Activated T-helper 2 cell treated with anti-CD3 and anti-CD28 coated beads, Interferon-gamma antibody, Interleukin-2, Interleukin-4, amounts not matched to agents 10 μg/mL and 5 μg/mL and 100 μg/mL, durations not matched to agents 14 hours and 24 hours and 36 hours (primary cell): ENCODE measurements at regions not wholly inside any gene's neighbourhood (a gene's known extent, or its start where the extent isn't known, plus 50 kb on each side); places are given as distances from the start of the nearest gene placed in this dataset.
"Not testable (repeated sequence)": the region's sequence is repeated elsewhere in the genome, so short reads cannot be mapped to it uniquely, and the experiment has no call there.

Experiments
- DNase-seq: peaks from one replicate; pipeline ENCODE4 v3.0.0; 2021; ENCODE audit warnings: low spot score
- H3K27ac Mint-ChIP-seq: one replicate; pipeline ENCODE4 v1.8.0; 2021; ENCODE audit warnings: mixed read lengths
- H3K27me3 Mint-ChIP-seq: one replicate; pipeline ENCODE4 v1.8.0; 2021; ENCODE audit warnings: low read depth, mixed read lengths
- H3K36me3 Mint-ChIP-seq: one replicate; pipeline ENCODE4 v1.8.0; 2021; ENCODE audit warnings: low read depth, mixed read lengths
- H3K4me1 Mint-ChIP-seq: one replicate; pipeline ENCODE4 v1.8.0; 2021; ENCODE audit warnings: low read depth, mixed read lengths
- H3K4me3 Mint-ChIP-seq: one replicate; pipeline ENCODE4 v1.8.0; 2021; ENCODE audit warnings: low read depth, mild to moderate bottlenecking, moderate library complexity, mixed read lengths
- H3K9me3 Mint-ChIP-seq: one replicate; pipeline ENCODE4 v1.8.0; 2021; ENCODE audit warnings: mixed read lengths
- intact Hi-C: fragments of 100-400 bp; cut with micrococcal nuclease; formaldehyde crosslinking; loops from one replicate; pipeline ENCODE4 v1.15.1; 2023

GRCh38 chr6:82521861-82522260 is 158.2 kb downstream of the TPBG start:
- H3K27ac Mint-ChIP-seq, result no peak overlapping the region
- H3K36me3 Mint-ChIP-seq, result no peaks in the 10 kb centered on the region
- H3K27me3 Mint-ChIP-seq, result no peaks in the 10 kb centered on the region
- intact Hi-C loops, result no loop called here
- no peak for DNase-seq
- H3K4me3 Mint-ChIP-seq, result no peak overlapping the region
- no peaks in the 10 kb centered on the region for H3K4me1 Mint-ChIP-seq
- H3K9me3 Mint-ChIP-seq, result no peaks in the 10 kb centered on the region

DNA sequence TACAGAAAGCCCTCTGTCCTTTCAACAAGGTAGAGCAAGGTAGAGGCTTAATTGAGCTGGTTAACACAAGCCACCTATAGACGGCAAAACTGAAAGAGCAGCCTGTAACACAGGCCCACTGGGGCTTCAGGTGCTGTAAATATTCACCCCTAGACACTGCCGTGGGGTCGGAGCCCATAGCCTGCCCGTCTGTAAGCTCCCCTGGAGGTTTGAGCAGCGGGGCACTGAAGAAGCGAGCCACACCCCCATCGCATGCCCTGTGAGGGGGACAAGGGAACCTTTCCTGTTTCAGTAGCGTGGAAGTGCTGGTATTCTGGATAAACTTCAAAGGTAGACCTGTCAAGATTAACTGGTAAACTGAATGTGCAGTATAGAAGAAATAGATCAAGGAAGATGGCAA is 160.4 kb downstream of the TPBG start:
- no peak overlapping the region for H3K4me3 Mint-ChIP-seq
- no peaks in the 10 kb centered on the region for H3K27me3 Mint-ChIP-seq
- intact Hi-C loops, result no loop called here
- H3K4me1 Mint-ChIP-seq, result no peaks in the 10 kb centered on the region
- no peak overlapping the region for H3K27ac Mint-ChIP-seq
- no peak for DNase-seq
- H3K36me3 Mint-ChIP-seq, result no peaks in the 10 kb centered on the region
- H3K9me3 Mint-ChIP-seq, result no peaks in the 10 kb centered on the region

DNA sequence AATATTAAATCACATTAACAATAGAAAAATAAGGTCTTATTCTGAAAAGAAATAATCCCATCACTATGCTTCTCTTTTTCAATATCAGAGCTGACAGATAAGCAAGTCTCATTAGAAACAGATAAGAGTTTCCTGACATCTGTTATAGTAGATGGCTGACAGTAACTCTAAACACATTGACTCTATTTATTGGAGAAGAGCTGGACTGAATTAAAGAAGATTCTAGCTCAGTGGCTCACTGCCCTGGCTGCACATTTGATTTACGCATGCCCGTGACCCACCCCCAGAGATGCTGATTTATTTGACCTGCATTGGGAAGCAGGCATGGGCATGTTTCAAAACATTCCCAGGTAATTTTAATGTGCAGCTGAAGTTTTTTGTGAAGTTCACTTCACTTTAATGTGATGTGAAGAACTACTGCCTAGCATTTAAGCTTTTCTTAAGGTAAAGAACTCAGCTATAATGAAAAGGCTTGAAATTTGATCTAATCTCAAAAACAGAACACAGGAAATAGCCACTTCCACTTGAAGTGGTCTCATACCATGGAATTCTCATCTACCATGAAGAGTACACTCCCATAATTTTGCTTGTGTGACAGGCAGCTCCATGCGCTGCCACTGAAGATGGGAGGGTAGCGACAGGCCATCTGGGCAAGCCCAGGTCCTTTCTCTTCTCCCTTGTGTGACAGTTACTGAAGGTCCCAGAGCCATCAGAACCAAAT is 162.3 kb downstream of the TPBG start:
- intact Hi-C loops, result no loop called here
- H3K4me1 Mint-ChIP-seq, result no peaks in the 10 kb centered on the region
- no peaks in the 10 kb centered on the region for H3K36me3 Mint-ChIP-seq
- no peak for DNase-seq
- H3K27ac Mint-ChIP-seq, result no peak overlapping the region
- H3K9me3 Mint-ChIP-seq, result no peaks in the 10 kb centered on the region
- no peak overlapping the region for H3K4me3 Mint-ChIP-seq
- H3K27me3 Mint-ChIP-seq, result no peaks in the 10 kb centered on the region

DNA sequence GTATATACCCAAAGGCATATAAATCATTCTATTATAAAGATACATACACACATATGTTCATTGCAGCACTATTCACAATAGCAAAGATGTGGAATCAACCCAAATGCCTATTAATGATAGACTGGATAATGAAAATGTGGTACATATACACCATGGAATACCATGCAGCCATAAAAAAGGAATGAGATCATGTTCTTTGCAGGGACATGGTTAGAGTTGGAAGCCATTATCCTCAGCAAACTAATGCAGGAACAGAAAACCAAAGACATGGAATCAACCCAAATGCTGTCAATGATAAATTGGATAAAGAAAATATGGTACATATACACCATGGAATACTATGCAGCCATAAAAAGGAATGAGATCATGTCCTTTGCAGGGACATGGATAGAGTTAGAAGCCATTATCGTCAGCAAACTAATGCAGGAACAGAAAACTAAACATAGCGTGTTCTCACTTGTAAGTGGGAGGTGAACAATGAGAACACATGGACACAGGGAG is 166.4 kb downstream of the TPBG start:
- intact Hi-C loops, H3K4me3 Mint-ChIP-seq, H3K27me3 Mint-ChIP-seq, H3K4me1 Mint-ChIP-seq, H3K27ac Mint-ChIP-seq, H3K9me3 Mint-ChIP-seq, H3K36me3 Mint-ChIP-seq, DNase-seq: not testable (repeated sequence)

DNA sequence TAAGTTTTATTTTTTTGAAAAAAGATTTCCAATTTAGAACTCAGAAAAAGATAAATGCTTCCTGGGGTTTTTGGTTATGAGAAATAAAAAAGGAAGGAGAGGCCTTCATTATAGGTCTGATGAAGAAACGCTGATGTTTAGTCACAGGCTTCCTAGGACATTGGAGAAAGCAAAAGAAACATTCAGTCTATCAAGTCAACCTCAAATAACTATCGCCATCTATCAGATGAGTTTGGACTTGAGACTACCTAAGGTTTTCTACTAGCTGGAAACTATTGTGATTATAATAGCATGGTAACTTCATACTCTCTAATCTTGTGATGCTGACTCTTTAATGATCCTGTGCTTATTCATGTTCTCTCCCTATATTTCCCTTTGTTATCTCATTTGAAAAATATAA is 171.3 kb downstream of the TPBG start:
- peaks cover 2% of the 10 kb centered on the region for H3K27me3 Mint-ChIP-seq
- DNase-seq, result no peak
- no peak overlapping the region for H3K4me3 Mint-ChIP-seq
- no peaks in the 10 kb centered on the region for H3K9me3 Mint-ChIP-seq
- no peaks in the 10 kb centered on the region for H3K4me1 Mint-ChIP-seq
- H3K27ac Mint-ChIP-seq, result no peak overlapping the region
- intact Hi-C loops, result no loop called here
- no peaks in the 10 kb centered on the region for H3K36me3 Mint-ChIP-seq

- intact Hi-C loops, result not testable (repeated sequence)
- H3K9me3 Mint-ChIP-seq, result peaks cover 14% of the 10 kb centered on the region
These were observed 185.9 kb downstream of the TPBG start for GRCh38 chr6:82549480-82549879.

GRCh38 chr6:82551311-82551710 is 187.7 kb downstream of the TPBG start:
- DNase-seq, H3K36me3 Mint-ChIP-seq, H3K9me3 Mint-ChIP-seq, H3K4me3 Mint-ChIP-seq, H3K27me3 Mint-ChIP-seq, H3K4me1 Mint-ChIP-seq, H3K27ac Mint-ChIP-seq, intact Hi-C loops: not testable (repeated sequence)

More at GRCh38 chr6:82549480-82549879, 185.9 kb downstream of the TPBG start:
- H3K4me3 Mint-ChIP-seq, DNase-seq, H3K27ac Mint-ChIP-seq, H3K4me1 Mint-ChIP-seq, H3K36me3 Mint-ChIP-seq, H3K27me3 Mint-ChIP-seq: not testable (repeated sequence)

- Mint-ChIP-seq H3K27me3 (no peaks in the 10 kb centered on the region), H3K27ac (no peak overlapping the region), H3K4me3 (no peak overlapping the region), H3K36me3 (no peaks in the 10 kb centered on the region), H3K4me1 (no peaks in the 10 kb centered on the region), H3K9me3 (peaks cover 7% of the 10 kb centered on the region)
- intact Hi-C loops, result no loop called here
- DNase-seq, result no peak
These were observed 188.2 kb downstream of the TPBG start for GRCh38 chr6:82551831-82552230.

DNA sequence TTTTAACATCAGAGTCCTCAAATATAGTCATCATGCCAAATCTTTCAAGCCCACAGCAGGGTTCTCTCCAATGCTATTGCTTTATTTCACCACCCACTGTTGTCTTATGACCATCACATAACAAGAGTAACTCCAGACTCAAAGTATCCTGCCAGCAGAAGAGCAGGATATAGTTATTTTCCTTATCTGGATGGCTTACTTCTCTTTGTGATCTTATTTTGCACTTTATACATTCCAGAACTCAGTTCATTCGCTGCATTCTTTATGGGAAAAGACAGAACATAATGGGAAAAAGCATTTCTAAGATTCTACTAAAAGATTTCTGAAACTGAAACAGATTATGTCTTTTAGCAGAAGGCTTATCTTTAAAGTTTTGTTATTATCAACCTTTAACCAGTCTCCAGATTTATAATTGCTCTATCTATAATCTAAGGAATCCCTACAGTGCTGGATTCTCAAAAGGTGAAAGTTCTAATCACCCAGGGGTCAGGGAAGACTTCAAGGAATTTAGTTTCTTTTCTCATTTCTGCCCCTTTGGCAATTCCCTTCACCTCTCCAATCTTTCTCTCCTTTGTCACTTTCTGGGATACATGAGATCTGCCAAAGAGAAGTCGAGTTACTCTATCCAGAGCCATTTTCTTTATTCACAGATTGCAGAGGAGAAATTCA is 190.4 kb downstream of the TPBG start:
- no peak for DNase-seq
- Mint-ChIP-seq H3K4me3 (no peak overlapping the region), H3K27ac (no peak overlapping the region), H3K27me3 (no peaks in the 10 kb centered on the region), H3K4me1 (no peaks in the 10 kb centered on the region), H3K36me3 (no peaks in the 10 kb centered on the region), H3K9me3 (peaks cover 7% of the 10 kb centered on the region)
- intact Hi-C loops, result no loop called here

DNA sequence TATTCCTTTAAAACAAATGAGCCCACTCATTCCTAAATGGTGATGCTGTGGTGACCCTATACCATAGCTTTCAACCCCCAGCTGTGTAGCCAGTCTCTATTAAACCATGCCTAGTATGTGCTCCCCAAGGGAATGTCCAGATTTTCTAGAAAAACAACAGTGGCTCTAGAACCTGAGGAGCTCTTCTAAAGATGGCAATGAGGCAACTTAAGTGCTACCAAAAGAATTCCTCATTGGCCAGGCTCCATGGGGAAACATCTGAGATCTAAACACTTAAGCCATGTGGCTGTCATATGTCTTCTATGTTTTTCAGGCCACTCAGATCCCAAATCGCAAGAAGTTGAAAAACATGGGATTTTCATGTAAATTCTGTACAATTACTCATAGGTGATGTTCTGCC is 191.0 kb downstream of the TPBG start:
- Mint-ChIP-seq H3K4me1 (no peaks in the 10 kb centered on the region), H3K4me3 (no peak overlapping the region), H3K9me3 (peaks cover 7% of the 10 kb centered on the region), H3K27ac (no peak overlapping the region), H3K27me3 (no peaks in the 10 kb centered on the region), H3K36me3 (no peaks in the 10 kb centered on the region)
- DNase-seq, result no peak
- intact Hi-C loops, result no loop called here

DNA sequence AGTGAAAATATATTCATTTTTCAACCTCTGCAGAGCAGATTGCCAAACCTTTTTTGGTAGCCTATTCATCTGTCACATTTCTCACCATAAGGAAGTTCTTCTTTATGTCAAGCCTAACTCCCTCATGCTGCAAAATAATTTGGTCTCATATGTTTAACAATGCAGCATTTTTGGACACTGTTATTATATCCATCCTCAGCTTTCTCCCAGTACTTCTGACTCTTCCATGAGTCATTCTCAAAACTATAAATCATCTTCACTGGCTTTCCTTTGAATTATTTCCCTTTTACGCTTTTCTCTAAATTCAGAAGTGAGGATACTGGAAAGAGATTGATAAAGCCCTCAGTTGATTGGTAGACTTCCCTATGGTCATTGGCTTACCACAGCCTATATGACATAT is 192.2 kb downstream of the TPBG start:
- H3K27ac Mint-ChIP-seq, result no peak overlapping the region
- no peaks in the 10 kb centered on the region for H3K9me3 Mint-ChIP-seq
- no peak for DNase-seq

DNA sequence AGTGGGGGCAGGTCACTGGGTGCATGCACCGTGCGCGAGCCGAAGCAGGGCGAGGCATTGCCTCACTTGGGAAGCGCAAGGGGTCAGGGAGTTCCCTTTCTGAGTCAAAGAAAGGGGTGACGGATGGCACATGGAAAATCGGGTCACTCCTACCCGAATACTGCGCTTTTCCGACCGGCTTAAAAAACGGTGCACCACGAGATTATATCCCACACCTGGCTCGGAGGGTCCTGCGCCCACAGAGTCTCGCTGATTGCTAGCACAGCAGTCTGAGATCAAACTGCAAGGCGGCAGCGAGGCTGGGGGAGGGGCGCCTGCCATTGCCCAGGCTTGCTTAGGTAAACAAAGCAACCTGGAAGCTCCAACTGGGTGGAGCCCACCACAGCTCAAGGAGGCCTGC is 194.9 kb downstream of the TPBG start:
- DNase-seq, H3K36me3 Mint-ChIP-seq, H3K27me3 Mint-ChIP-seq, H3K27ac Mint-ChIP-seq, intact Hi-C loops, H3K4me3 Mint-ChIP-seq, H3K9me3 Mint-ChIP-seq, H3K4me1 Mint-ChIP-seq: not testable (repeated sequence)

More for the DNA sequence above, 192.2 kb downstream of the TPBG start:
- Mint-ChIP-seq H3K36me3 (no peaks in the 10 kb centered on the region), H3K4me1 (no peaks in the 10 kb centered on the region), H3K27me3 (no peaks in the 10 kb centered on the region), H3K4me3 (no peak overlapping the region)
- intact Hi-C loops, result no loop called here

DNA sequence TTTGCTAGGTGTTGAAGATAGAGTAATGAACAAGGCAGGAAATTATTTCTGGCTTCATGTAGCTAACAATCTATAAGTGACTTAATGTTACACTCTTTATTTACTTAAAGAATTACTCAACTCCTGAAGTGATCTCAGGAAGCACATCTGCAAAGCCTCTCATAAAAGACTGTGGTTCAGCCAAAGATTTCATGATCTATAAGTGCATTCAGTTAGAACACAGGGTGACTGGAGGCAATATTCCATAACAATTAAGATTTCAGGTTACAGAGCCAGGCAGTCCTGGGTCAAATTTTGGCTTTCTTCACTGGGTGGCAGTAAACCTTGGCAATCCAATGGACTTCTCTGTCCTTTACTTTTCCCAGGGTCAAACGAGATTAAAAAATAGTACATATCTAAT is 204.0 kb downstream of the TPBG start:
- Mint-ChIP-seq H3K27me3 (no peaks in the 10 kb centered on the region), H3K4me3 (no peak overlapping the region), H3K4me1 (no peaks in the 10 kb centered on the region), H3K36me3 (no peaks in the 10 kb centered on the region), H3K27ac (no peak overlapping the region), H3K9me3 (no peaks in the 10 kb centered on the region)
- intact Hi-C loops, result no loop called here
- DNase-seq, result no peak
